PC-9 (cell line): ENCODE measurements at regions not wholly inside any gene's neighbourhood (a gene's known extent, or its start where the extent isn't known, plus 50 kb on each side); places are given as distances from the start of the nearest gene placed in this dataset.

Experiments used
- EZH2 ChIP-seq: fragments of 200-600 bp; sonication (generic); IDR thresholded peaks from 2 replicates; pipeline ENCODE4 v1.8.0; 2017; ENCODE audit warnings: antibody characterized with exemption, low read depth
- TF ChIP-seq, protein P1 (sequence below): fragments of 200-600 bp; sonication (generic); conservative IDR thresholded peaks from 2 replicates; pipeline ENCODE4 v1.6.1; 2017; ENCODE audit warnings: mixed run types, antibody characterized with exemption, mild to moderate bottlenecking, moderate library complexity

- TF ChIP-seq, protein P1, sequence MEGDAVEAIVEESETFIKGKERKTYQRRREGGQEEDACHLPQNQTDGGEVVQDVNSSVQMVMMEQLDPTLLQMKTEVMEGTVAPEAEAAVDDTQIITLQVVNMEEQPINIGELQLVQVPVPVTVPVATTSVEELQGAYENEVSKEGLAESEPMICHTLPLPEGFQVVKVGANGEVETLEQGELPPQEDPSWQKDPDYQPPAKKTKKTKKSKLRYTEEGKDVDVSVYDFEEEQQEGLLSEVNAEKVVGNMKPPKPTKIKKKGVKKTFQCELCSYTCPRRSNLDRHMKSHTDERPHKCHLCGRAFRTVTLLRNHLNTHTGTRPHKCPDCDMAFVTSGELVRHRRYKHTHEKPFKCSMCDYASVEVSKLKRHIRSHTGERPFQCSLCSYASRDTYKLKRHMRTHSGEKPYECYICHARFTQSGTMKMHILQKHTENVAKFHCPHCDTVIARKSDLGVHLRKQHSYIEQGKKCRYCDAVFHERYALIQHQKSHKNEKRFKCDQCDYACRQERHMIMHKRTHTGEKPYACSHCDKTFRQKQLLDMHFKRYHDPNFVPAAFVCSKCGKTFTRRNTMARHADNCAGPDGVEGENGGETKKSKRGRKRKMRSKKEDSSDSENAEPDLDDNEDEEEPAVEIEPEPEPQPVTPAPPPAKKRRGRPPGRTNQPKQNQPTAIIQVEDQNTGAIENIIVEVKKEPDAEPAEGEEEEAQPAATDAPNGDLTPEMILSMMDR: no peak
- no peak for TF ChIP-seq EZH2
These were observed 91.8 kb downstream of the SOD2 start for GRCh38 chr6:159601211-159601610.
